Left lobe of liver (tissue), 2 donors: ENCODE measurements at regions not wholly inside any gene's neighbourhood (a gene's known extent, or its start where the extent isn't known, plus 50 kb on each side); places are given as distances from the start of the nearest gene placed in this dataset.
"Not testable (repeated sequence)": the region's sequence is repeated elsewhere in the genome, so short reads cannot be mapped to it uniquely, and the experiment has no call there.

ENCODE experiments used
- ATAC-seq: fragments of 200-7000 bp; cut with Tn5 transposase; one replicate; pipeline ENCODE4 v1.9.1; 2020; ENCODE audit warnings: mild to moderate bottlenecking, moderate library complexity
- DNase-seq: peaks from one replicate; pipeline ENCODE4 v3.0.0-alpha.2; 2020; ENCODE audit warnings: low spot score
- donor health status: DM: no; HTN: no; CAD: no; lungs with moderate emphysema.
- donor health status: DM: no; HTN: yes; CAD: no.

DNA sequence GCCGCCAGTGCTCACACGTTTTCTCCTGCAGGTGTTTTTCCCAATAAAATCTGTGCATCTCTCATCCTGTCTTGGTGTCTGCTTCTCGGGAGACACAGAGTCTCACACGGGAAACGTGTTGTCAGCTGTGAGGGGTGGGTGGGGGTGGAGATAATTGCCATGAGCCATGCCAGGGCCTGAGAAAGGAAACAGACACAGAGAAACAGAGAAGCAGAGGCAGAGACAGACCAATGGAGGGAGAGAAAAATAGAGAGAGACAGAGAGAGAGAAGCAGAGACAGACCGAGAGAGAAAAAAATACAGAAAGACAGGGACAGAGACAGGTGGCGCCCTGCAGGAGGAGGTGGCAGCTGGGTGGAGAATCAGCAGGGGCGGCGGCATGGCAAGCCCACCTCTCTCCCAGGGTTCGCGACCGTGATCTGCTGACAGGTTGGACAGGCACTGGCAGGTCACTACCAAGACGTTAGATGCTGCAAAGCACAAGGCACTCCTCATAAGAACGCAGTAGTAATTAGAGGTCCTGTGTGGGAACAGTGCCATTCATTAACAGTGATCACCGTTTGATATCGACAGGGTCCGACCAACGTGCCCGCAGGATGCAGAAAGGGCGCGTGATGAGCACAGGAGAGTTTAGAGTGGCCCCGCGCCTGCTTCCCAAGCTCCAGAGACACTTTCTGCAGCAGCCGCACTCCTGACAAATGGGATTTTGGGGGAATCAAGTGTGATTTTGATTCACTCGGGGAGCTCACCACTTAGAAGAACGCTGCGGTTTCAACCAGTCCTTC is 70.5 kb upstream of the INSIG1 start:
- no peak for ATAC-seq
- DNase-seq: no peak

DNA sequence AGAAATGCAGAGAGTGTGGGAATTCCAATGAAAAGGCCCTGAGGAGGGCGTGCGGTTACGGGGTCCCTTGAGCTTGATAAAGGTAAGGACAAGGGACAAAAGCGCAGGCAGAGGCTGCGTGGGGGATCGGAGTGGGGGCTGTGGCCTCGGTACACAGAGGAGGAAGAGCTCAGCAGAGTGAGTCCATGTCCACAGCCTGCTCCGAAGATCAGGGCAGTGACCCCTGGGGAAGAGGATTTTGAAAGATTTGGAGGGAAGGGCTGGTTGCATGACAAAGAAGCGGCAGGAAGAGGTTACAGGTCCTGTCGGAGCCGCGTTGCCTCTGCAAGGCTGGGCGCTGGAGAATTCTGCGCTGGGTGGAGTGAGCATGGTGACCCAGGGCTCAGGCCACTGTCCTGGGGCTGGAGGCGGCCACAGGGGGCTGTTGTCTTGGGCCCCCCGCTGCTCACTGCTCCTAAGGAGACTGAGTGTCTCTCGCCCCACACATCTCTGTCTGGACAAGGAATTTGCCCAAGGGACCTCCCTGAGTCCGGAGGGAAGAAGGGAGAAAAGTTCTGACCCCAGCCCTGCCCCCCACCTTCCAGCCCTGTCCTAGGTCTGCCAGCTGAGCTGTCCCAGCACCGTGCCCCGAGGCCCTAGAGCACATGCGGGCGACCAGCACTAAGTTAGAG is 69.8 kb upstream of the INSIG1 start:
- no peak for DNase-seq

DNA sequence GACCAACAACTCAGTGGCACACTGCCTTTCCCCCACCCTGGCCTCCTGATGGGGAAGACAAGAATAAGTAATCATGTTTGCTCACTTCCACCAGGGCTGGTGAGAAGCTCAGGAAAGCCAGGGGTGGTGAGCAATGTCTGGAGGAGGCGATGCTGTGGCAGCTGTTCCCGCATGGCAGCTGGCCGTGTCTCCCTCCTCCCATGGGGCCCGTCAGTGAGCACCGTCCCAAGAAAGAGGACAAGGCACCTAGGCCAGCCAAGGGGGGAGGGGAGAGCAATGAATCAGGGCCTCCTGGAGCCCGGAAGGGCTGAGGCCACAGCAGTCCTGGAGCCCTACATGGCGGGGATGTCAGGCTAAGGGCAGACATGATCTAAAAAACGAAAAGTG is 69.2 kb upstream of the INSIG1 start:
- ATAC-seq (no peak), DNase-seq (no peak)

More for the DNA sequence above, 69.8 kb upstream of the INSIG1 start:
- ATAC-seq: peak; percentile 77

DNA sequence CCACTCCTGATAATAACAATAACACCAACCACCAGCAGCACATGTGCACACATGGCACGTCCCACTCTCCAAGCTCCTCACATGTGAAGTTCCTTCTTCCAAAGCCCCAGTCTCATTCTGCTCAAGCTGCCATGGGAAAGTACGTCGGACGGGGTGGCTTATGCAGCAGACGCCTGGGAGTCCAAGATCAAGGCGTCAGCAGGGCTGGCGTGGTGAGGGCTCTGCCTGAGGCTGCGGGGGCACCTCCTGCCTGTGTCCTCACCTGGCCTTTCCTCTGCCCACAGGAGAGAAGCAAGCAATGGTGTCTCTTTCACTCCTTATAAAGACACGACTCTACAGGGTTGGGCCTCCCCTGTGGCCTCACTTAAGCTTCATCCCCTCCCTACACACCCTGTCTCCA is 68.8 kb upstream of the INSIG1 start:
- no peak for DNase-seq
- ATAC-seq: no peak

DNA sequence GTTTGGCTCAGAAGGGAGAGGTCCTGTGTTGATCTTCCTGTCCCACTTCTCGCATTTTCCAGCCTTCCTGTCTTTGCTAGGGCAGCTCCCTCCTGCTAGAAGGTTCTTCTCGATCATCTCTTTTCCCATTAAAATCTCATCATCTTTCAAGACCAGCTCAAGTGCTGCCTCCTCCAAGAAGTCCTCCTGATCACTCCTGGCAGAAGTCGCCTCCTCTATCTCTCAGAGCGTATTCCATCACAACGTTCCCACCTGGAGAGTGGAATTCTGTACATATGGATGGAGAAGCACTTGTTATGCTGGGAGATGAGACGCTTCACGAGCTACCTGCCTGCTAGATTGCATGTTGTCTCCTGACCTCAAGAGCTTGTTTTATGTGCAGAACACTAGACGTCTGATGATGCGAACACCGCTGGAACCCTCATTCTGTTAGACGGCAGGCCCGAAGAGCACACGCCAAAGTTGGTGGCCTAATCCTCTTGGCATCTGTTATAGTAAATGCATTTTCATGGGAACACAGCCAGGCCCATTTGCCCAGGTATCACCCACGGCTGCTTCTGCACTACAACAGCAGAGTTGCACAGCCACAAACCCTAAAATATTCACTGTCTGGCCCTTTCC is 68.0 kb upstream of the INSIG1 start:
- no peak for ATAC-seq
- DNase-seq: no peak

DNA sequence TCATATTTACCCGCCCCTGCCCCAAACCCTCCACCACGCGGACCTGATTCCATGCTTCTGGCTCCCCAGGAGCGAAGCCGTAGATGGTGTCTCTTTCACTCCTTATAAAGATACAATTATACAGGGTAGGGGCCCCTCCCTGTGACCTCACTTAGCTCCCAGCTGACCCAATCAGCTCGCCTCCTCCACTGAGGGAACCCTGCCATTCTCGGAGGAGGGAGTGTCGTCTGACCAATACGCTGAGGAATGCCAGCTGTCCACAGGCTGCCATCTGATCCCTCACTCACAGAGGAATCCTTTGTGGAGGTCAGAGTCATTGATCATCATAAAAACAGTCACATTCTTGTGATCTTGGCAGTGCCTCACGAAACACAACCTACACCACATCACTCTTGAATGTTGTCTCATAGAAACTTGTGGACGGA is 67.5 kb upstream of the INSIG1 start:
- ATAC-seq: no peak
- DNase-seq: no peak

DNA sequence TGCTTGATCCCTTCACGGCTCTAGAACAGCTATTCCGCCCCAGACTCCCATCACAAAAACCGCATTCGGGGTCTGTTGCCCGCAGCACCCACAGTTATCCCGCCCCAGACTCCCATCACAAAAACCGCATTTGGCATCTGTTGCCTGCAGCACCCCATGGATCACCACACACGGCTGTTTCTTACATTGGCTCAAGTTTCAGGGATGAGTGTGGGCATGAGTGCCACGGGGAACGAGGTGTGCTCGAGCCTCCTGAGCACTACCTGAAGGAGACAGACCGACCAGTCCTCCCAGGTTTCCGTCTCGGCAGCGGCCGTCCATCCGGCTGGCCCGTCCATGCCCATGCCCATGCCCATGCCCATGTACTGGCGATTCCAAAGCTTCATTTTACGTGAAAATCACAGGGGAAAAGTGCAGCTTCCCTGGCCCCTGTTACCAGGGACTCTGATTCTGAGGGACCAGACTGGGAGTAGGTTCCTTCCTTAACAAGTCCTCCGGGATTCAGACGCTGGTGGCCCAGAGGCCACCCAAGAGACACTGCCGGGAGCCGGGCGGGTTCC is 66.4 kb upstream of the INSIG1 start:
- no peak for ATAC-seq
- no peak for DNase-seq

DNA sequence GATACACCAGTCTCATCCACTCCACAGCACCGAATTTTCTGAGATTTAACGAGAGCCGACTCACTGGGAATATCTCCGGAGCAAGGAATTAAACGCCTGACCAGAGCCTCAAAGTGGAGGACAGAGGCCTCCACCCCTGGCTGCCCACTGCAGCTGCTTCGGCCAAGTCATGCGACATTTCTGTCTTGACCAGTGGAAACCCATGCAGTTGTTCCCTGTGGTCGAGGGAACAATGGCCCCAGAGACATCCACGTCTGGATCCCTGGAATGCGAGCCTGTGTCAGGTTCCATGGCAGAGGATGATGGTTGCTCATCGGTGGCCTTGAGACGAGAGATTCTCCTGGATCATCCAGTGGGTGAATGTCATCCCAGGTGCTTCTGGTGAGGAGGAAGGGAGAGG is 65.7 kb upstream of the INSIG1 start:
- no peak for ATAC-seq
- no peak for DNase-seq

DNA sequence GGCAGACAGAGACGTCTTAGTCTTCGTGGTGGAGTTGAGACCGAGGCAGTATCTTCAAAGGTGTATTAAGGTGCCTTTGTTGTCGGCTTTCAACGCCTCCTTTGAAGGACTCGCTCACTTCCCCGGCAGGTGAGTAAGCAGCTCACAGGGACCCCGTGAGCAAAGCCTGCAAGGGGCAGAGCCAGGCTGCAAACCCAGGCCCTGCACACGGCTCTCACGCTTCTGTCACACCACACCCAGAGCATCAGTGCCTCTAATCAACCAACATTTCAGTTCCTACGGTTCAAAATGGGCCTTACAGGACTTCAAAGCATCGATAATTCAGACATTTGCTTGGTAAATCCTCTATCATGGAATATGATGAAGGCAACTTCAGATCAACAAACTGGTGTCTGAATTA is 64.8 kb upstream of the INSIG1 start:
- ATAC-seq (no peak), DNase-seq (no peak)

DNA sequence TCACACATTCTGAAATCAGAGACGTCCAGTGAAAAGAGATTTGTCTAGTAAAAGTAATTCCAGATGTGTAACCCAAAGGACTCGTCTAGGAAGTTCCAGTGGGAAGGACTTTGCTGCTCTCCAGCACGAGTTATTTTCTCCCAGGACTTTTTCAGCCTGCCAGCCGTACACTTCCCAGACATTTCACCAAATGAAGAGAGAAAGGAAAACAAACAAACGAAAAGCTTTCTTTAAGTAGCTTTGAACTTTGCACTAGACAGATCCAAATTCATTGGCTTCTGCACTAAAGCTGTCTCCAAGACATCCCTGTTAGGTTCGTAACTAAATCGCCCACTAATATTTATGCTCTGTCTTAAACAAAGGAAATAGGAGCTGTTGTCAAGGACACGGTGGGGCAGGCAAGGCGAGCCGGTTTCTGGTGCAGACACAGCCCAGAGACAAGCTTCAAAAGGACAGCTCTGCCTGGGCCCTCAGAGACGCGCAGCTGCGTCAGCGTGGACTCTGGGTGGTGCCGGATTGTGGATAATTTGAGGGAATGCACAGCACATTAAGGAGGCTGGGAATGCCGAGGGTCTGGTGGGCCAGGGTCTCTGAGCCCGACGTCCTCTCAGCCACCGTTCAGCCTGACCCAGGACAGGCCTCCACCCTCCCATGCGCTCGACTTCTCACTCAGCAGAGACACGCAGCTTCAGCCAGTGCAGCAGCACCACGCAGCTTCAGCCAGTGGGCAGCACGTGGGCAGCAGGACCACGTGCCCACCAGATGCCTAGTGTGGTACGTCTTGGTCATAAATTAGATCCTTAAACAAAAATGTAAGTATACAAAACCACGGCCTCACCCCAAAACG is 64.1 kb upstream of the INSIG1 start:
- DNase-seq (no peak), ATAC-seq (no peak)

DNA sequence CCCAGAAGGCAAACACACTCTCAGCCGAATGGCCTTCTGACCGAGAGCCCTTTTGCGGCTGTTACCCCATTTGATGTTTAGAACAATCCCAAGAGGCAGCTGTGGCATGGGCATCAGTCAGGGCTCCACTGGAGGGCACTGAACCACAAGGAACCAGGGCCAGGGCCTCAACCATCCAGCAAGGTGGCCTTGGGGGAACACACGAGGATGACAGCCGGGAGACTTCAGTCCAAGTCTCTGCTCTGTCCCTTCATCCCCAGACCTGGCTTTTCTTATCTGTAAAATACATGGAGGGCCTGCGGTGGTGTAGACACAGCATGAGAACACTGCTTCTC is 63.6 kb upstream of the INSIG1 start:
- ATAC-seq: peak; percentile 56

DNA sequence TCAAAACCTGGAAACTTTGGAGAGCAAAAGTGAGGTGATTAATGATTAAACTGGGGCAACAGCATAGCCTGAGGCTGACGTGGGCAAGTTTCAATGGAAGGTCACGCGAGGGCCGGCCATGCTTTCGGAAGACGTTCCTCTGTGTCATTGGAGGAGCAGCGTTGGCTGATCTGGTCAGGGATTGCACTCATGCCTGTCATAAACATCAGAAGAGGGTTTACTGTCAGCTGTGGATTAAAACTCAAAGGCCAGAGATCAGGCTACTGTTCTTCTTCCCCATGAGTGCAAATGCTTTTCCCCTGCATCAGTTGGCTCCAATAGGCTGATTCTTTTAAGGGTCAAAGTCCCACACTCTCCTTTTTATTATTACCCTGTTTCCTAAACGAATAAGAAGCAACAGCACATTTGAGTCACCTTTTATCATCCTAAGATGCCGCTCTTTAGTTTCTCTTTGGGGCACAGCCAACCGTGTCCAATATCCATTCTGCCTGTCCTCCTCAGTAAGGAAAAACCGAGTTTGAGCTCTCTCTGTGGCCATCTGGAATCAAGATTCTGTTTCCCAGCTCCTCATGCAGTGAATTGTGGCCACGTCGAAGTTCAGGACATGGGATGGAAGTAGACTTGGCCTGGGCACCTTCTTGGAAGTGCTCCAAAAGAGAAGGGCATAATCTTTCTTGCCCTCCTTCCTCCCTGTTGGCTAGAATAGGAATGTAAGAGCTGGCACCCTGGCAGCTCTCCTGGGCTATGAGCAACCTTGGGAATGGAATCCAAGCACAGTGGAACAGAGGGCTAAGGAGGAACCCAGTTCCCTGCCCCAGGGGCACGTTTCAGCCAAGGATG is 62.5 kb upstream of the INSIG1 start:
- peak; percentile 78 for ATAC-seq
- DNase-seq: peak; percentile 88

More for the DNA sequence above, 63.6 kb upstream of the INSIG1 start:
- DNase-seq: no peak

DNA sequence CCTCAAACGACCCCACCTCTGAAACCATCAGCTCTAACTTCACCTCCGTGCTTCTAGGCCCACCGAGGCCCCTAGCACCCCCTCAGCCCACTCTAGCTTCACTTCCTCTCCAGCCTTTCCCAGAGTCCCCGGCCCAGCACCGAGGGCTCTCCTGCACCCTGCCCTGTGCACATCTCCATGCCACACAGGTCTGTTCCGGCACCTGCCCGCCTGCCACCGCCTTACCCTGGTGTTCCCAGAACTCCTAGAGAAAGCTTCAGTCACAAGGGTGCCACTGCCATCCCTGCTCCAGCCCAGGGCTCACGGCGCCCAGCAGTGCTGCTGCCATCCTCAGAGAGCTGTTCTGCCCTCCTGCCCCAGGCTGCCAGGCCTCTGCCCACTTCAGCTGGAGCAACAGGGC is 61.3 kb upstream of the INSIG1 start:
- ATAC-seq (peak; percentile 6), DNase-seq (no peak)

DNA sequence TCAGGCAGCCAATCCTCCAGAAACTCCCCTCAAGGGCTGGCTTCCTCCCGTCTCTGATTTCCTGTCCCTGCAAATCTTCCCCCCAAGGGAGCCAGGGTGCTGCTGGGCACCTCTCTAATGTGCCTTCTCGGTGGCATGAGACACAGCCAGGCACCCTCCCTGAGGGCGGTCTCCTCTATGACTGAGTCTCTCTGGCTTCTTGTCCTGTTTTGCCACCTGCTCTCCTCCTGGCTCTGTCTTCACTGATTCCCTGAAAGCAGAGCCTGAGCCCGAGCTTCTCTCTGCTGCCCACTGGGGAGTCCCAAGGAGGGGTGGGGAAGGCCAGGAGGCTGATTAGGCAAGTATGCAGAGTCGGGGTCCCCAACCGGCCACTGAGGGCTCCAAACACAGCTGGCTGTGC is 60.4 kb upstream of the INSIG1 start:
- DNase-seq (no peak), ATAC-seq (no peak)

DNA sequence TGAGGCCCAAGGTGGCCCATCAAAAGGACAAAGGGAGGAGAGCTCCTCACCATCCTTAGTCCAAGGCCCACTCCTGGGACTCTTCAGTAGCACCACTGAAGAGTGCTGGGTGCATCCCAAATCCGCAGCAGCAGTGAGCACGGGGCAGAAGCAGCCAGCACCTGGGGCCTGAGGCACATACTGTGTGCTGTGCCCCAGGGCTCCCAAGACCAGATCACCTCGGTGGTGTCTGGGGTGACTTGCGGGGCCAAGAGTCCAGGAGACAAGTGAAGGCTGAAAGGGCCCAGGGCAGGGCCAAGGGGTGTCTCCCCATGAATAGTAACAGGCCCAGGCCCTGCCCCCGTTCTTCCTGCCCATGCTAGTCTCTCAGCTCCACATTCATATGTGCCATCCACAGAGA is 59.9 kb upstream of the INSIG1 start:
- DNase-seq: no peak
- ATAC-seq: no peak

DNA sequence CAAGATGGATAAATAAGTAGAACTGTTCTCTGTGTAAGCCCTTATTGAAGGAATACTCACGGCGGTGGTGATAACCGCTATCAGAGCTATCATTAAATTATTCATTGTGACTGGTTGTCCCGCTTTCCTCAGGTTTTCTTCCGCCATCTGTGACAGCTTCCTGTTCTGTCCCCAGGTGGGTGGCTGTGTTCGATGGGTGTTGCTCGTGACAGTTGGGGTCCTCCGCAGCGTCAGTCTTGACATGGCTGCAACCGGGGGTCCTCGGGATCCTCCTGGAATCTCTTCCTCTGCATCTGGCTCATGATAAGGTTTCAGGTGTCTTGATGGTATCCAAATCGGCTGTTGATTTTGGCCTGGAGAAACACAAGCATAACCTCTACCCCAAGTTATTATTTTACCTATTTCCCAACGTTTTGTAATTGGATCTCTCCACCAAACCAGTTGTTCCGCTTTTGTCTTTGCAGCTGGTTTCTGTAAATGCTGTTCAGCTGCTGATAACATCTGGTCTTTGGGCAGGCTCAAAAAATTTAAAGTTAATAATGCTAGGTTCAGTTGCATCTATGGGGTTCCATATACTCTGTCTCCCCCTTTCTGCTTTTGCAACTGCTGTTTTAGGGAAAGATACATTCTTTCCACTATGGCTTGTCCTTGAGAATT is 58.1 kb upstream of the INSIG1 start:
- DNase-seq, ATAC-seq: not testable (repeated sequence)

DNA sequence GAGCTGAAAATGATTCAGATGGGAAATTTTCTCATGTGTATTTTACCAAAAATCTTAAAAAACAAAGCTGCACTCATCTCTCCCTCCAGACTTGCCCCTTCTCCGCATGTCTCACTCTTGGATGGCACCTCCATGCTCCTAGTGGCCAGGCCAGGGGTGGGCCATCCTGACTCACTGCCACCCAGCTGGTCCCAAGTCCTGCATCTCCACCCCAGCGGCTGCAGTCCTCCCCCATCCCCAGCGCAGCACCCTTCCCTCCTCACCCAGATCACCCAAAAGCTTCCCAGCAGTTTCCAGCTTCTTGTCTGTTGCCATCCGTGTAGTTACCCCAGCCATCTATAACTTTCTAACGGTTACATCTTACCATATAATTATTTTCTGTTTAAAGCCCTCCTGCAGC is 53.0 kb upstream of the INSIG1 start:
- ATAC-seq (peak; percentile 67), DNase-seq (no peak)

DNA sequence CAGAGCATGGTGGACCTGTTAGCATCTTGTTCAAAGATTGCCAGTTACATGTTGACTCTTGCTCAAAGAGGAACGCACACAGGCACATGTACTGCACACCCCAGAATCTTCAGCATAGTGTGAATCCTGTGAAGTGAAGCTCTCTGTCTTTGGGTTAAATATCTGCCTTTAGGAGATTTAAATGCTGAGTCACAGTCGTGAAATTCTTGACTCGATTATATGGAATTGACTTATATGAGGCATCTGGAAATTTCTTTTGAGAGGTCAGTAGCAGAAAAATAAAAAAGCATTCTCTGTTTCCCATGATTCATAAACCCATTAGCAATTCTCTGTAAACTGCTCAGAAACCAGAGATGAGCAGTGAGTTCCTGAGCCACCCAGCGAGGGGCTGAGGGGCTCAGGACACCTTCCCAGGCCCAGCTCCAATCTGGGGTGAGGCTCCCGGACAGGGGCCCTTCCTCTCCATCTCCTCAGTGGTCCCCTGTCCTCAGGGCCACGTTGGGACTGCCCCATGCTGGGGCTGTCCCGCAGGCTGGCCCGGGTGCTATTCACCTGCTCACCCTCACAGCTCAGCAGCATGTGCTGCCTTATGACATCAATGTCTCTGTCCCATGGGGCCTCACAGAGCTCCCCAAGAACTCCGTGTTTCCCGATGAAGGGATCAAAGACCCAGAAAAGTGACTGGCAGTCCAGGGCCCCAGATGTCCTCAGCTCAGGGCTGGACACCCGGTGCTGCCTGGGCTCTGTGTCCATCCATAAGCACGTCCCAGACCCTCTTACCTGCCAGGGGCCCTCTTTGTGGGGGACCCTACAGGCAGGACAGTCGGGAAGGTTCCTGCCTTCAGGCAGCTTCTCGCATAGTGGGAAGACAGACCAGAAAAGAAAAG is 50.0 kb upstream of the INSIG1 start:
- no peak for DNase-seq

More for the DNA sequence above, 50.0 kb upstream of the INSIG1 start:
- no peak for ATAC-seq
